Astrocyte of the cerebellum (primary cell): ENCODE measurements at regions not wholly inside any gene's neighbourhood (a gene's known extent, or its start where the extent isn't known, plus 50 kb on each side); places are given as distances from the start of the nearest gene placed in this dataset.
A peak's percentile ranks its signal among the peaks of the same experiment; 100 is the strongest.

Source experiments
- DNase-seq: peaks from one replicate; pipeline ENCODE4 v3.0.0-alpha.2; 2011; ENCODE audit warnings: low read depth
- H3K4me3 ChIP-seq: 2 replicates; pipeline ENCODE4 v1.5.1; 2011; ENCODE audit warnings: mild to moderate bottlenecking, low read depth, low read length, moderate library complexity
- CTCF ChIP-seq: IDR thresholded peaks from 2 replicates; pipeline ENCODE4 v1.5.1; 2012; ENCODE audit warnings: low read length, low read depth, moderate library complexity, mild to moderate bottlenecking; ENCODE audit errors: missing control alignments
- in situ Hi-C: cut with HindIII; loops from 2 replicates; pipeline ENCODE4 v1.10.0; 2017; ENCODE audit warnings: low sequenced_read_pairs

- DNase-seq = no peak
- in situ Hi-C loops = no loop called here
- no peak for TF ChIP-seq CTCF
- no peak overlapping the region for H3K4me3 ChIP-seq
These were observed 309.3 kb upstream of the CDYL start for GRCh38 chr6:4466769-4467480.

- no peak for TF ChIP-seq CTCF
- in situ Hi-C loops = no loop called here
- DNase-seq = peak; percentile 34
- no peak overlapping the region for H3K4me3 ChIP-seq
These were observed 309.9 kb upstream of the CDYL start for GRCh38 chr6:4466261-4466660.

- DNase-seq = no peak
These were observed 311.6 kb upstream of the CDYL start for GRCh38 chr6:4464638-4465037.

GRCh38 chr6:4463236-4463635 is 313.0 kb upstream of the CDYL start:
- in situ Hi-C loops = no loop called here
- no peak for TF ChIP-seq CTCF
- H3K4me3 ChIP-seq = no peak overlapping the region
- no peak for DNase-seq

More at GRCh38 chr6:4464638-4465037, 311.6 kb upstream of the CDYL start:
- H3K4me3 ChIP-seq = no peak overlapping the region
- TF ChIP-seq CTCF = no peak
- in situ Hi-C loops = no loop called here

- H3K4me3 ChIP-seq = no peak overlapping the region
- in situ Hi-C loops = no loop called here
- no peak for DNase-seq
- TF ChIP-seq CTCF = no peak
These were observed 315.4 kb upstream of the CDYL start for GRCh38 chr6:4460586-4461475.

GRCh38 chr6:4459996-4460395 is 316.2 kb upstream of the CDYL start:
- no peak for TF ChIP-seq CTCF
- no peak overlapping the region for H3K4me3 ChIP-seq
- DNase-seq = no peak
- in situ Hi-C loops = no loop called here
